Right hindlimb (tissue), 1 donor: ENCODE measurements at regions not wholly inside any gene's neighbourhood (a gene's known extent, or its start where the extent isn't known, plus 50 kb on each side); places are given as distances from the start of the nearest gene placed in this dataset.
A peak's percentile ranks its signal among the peaks of the same experiment; 100 is the strongest.
"Not testable (repeated sequence)": the region's sequence is repeated elsewhere in the genome, so short reads cannot be mapped to it uniquely, and the experiment has no call there.

Experiments used
- DNase-seq: peaks from one replicate; pipeline ENCODE4 v3.0.0-alpha.2; 2018

DNA sequence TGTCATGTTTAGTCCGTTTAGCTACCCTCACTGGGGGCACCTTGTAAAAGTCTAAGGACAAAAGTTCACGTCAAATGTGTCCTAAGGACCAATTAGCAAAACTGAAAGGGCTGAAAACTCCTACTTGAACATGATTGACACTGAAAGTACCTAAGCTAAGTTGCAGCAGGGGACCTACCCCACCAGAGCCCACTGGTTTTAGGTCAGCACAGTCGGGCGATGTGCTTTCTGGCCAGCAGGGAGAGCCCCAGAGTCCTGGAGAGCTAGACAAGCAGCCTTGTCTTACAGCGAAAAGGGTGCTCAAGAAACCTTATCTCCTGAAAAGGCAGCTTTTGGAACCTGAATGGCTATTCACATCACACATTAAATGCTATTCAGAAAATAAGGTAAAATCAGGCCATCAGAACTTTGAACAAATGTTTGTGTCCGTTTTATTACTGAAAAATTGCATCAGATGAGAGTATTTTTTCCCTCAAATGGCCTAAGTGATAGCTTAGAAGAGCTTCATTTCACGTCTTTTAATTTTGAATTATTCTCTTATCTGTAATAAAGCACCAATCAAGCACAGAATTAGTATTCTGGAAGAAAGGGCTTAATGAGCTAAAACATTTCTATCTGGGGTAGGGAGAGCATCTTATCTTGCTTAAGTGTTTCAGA is 52.2 kb upstream of the MKI67 start:
- no peak for DNase-seq

DNA sequence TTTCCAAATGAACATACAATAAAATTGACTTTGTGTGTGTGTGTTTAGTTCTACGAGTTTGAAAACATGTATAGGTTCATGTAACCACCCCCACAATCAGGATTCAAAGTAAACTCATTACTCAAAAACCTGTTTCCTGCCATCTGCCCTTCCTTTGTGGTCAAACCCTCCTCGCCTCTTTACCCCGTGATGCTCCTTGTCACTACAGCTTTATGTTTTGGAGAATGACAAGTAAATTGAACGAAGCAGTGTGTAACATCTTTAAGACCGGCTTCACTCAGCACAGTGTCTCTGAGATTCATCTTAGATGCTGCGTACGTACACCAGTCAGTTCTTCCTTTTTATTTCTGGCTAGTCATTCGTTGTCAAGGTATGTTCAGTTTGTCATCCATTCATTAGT is 54.6 kb upstream of the MKI67 start:
- DNase-seq, result no peak

DNA sequence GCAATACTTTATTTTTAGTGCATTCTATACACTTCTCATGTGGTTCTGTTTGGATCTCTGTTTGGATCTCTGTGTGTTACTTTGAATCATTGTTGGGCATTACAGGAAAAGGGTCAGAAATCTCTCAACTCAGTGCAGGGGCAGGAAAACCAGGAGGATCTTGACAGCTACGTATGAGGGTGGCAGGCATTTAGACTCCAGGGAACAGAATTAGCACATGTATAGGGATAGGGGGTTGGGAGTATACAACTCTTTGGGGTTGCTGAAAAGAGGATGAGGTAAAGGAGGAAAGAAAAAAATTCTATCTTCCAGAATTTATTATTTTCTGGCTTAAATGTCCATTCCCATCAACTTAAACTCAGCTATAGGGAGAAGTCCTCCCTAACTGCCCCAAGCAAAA is 59.4 kb upstream of the MKI67 start:
- no peak for DNase-seq

DNA sequence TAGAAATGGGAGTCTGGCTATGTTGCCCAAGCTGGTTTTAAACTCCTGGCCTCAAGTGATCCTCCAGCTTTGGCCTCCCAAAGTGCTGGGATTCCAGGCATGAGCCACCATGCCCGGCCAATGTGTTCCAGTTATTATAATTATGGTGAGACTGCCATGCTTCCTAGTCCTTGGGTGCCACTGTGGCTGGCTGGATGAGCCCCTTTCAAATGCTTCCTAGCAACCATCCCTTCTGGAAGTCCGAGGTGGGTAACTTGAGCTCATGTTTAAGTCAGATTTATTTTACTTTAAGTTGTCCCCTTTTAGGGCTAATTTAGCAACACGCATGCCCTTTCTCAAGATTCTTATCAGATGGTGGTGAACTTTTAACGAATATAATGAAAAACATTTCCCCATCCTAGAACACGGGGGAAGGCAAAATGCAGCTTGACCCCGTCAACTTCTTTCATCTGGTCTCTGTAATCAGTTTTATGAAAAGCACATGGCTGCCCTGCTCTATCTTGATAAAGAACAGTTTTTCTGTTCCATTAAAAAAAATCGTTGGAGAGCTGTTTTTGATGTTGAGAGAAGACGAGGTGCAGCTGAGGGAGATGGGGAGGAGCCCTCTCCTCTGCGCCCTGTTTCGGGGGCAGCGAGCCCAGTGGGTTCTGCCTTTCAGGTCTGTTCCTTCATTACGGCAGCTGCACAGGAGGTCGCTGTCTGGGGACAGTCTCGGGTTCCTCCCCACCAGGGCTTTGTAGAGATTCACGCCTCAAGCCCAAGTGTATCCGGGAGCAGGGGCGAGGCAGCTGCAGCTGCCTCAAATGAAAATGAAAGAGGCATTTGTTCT is 61.0 kb upstream of the MKI67 start:
- peak; percentile 26 for DNase-seq

DNA sequence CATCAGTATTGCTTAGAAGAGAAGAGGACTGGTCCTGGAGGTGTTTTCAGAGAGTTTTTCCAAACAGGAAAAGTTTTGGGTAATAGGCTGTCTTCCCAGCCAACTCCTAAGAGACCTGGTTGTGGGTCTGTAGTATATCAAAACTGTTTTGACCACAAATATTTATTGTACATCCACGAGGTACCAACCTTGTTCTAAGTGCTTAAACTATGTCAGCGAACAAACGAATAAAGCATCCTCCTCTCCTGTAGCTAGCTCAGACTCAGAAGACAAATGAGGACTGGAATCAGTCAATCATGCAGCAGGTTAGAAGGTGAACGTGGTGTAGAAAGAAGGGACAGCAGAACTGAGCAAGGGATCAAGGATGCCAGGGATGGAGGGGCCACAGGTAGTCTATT is 61.6 kb upstream of the MKI67 start:
- DNase-seq, result no peak

DNA sequence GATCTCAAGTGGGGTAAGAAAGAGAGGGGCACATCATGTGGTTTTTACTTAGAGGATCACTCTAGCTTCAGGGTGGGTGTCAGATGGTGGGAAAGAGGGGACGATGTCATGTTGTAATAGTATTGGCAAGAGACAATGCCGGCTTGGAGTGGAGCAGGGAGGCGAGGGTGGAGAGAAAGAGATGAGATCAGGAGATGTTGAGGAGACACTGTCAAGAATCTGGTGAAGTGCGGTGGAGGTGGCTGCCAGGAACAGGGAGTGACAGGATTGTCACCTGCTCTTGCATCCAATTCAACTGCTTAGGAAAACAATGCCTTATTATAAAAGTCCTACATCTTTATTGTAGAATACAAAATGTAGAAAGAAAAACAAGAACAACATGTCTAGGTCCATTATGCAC is 63.0 kb upstream of the MKI67 start:
- DNase-seq, result no peak

DNA sequence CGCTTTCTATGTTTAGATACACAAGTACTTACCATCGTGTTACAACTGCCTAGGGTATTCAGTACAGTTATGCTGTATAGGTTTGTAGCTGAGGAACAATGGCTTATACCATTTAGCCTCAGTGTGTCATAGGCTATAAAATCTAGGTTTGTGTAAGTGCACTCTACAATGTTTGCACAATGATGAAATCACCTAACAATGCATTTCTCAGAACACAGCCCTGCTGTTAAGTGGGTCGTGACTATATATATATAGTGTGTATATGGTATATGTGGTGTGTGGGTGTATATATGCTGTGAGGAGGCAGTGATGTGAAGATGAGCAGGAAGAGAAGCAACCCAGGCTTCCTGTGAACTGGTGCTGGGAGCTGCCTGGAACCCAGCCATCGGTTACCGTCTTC is 65.6 kb upstream of the MKI67 start:
- DNase-seq, result no peak

DNA sequence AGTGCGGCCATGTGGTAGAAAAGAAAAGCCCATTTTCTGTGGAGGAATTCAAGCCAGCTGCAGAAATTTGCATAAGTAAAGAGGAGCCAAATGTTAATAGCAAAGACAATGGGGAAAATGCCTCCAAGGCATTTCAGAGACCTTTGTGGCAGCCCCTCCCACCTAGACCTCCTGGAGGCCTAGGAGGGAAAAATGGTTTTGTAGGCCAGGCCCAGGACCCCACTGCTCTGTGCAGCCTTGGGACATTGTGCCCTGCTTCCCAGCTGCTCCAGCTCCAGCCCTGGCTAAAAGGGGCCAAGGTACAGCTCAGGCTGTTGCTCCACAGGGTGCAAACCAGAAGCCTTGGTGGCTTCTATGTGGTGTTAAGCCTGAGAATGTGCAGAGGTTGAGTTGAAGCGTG is 75.6 kb upstream of the MKI67 start:
- DNase-seq, result not testable (repeated sequence)

DNA sequence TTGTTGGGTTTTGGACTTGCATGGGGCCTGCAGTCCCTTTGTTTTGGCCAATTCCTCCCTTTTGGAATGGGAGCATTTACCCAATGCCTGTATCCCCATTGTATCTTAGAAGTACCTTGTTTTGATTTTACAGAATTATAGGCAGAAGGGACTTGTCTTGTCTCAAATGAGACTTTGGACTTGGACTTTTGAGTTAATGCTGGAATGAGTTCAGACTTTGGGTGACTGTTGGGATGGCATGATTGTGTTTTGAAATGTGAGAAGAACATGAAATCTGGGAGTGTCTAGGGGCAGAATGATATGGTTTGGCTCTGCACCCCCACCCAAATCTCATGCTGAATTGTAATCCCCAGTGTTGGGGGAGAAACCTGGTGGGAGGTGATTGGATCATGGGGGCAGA is 76.8 kb upstream of the MKI67 start:
- DNase-seq, result no peak

DNA sequence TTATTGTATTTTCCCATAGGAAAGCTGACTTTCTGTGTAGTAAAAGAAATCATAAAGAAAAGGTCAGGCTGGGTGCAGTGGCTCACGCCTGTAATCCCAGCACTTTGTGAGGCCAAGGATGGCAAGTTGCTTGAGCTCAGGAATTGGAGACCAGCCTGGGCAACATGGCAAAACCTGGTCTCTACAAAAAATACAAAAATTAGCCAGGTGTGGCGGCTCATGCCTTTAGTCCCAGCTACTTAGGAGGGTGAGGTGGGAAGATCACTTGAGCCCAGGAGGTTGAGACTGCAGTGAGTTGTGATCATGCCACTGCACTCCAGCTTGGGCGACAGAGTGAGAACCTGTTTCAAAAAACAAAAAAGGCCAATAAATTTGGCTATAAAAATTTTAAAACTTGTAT is 79.4 kb upstream of the MKI67 start:
- not testable (repeated sequence) for DNase-seq

DNA sequence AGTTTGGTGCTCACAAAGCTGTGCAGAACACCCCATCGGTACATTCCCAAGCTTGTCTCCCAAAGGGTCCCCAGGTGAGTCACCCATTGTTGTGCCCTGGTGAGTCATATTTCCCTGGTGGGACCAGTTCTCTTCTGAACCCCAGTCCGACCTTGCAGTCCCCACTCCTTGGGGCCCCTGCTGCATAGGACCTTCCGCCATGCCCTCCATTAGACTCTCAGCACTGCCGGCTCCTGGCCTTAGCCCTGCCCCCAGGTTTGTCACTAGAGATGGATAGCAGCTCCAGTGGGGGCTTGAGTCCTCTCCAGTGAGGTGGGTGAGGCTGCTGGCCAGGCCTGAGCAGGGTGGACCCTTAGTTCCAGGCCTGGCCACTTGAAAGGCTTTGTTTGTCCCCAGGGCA is 80.5 kb upstream of the MKI67 start:
- DNase-seq, result no peak

DNA sequence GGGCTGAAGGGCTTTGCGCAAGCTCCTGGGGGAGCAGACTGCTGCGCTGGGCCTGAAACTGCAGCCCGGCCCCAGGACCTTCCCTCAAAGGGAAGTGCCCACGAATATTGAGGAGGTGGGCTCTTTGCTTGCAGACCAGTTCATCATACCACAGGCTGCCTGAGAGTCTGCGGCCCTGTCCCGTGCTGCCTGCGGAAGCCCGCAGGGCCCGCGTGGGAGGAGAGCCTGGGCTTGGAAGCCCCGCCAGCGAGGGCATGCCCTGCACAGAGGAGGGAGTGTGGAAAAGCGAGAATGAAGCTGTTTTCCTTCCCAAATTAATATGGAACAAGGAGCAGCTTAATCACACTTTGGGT is 83.6 kb upstream of the MKI67 start:
- no peak for DNase-seq

DNA sequence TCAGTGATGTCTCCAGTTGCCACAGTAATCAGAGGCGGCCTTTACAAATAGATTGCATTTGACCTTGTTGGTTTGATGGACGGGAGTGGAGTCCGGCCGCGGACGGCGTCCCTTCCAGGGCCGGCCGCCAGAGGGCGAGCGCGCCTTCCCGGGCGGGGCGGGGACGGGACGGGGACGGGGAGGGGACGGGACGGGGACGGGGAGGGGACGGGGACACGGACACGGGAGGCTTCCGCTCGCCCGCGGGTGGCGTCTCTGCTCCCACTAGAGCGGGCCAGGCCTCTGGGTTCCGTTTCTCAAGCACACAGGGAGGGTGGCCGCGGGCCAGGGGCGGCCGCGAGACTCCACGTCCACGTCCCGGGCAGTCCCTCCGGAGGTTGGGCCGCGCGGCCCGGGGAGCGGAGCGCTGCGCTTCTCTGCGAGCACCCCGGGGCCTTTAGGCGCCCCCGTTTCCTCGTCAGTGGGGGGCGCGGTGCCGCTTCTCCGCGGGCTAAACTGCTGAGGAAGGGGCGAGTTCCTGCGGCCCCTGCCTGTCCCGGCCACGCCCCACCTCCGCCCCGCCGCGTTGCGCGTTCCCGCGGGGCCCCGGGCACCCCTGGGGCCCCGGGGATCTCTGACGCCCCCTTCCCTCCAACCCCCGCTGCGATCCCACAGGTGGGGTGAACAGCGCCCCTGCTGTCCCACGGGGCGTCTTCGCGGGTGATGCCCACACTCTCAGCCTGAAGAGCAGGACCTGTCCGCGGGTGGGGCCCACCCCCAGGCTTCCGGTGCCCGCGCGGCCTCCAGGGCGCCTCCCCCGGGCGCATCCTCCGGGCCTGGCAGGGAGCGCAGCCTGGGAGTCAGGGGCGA is 84.2 kb upstream of the MKI67 start:
- peak; percentile 74 for DNase-seq

DNA sequence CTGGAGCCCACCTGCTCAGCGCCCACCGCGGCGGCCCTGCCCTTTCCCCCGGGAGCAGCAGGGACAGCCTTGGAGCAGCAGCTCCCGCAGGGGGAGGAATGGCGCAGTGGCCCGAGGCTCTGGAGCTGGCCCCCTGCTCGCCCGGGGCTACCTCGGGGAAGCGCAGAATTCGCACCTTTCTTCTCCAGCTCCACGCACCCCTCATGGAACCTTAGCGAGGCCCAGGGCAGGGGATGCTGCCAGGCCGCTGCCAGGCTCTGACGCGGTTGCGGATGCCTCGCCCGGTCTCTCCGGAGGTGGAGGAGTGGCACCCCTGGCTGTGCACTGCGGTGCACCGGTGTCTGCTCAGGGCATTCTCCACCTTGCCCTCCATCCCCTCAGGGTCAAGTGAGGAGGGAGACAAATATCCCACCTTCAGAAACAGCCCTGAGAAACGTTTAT is 84.9 kb upstream of the MKI67 start:
- no peak for DNase-seq

DNA sequence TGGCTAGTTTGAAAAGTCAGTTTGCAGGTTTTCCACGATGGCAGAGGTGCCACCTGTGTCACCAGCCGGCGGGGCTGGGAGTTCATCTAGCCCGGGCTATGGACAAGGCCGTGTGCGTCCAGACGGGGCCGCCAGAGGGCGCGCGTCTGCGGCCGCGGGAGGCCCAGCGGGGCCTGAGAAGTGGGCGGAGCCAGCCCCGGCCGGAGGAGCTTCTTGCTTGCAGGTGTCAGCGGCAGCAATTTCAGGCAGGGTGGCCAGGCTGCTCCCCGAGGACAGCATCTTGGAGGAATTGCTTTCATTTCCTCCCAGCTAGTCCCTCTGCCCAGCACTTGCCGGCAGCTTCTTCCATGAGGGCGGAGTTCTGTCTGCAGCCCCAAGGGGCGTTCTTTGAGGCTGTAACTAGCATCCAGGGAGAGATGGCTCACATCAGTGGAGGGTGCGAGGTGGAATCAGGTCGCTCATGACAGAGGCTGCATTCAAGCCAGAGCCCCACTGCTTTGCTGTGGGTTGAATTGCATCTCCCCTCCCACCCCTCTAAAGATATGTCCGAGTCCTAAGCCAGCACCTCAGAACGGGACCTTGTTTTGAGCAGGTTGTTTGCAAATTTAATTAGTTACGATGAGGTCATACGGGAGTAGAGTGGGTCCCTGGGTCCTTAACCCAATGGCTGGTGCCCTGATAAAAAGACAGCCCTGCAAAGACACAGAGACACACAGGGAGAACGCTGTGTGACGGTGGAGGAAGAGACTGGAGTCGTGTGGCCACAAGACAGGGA is 85.9 kb upstream of the MKI67 start:
- DNase-seq, result peak; percentile 87

DNA sequence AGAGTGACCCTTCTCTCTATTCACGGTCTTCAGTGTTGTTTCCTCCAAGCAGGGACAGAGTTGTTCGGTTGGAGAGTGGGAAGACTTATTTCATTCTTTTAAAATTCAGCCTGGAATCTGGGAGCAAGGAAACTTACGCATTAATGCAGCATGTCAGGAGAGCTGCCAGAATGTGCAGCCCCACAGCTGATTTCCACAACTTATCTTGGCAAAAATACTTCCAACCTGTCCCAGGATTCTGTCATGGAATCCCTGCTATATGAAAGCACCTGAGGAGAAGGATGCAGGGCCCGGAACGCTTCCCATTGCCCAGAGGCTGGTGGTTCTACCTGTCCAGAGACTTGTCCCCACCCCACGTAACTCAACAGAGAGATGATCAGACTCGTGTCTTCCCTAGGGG is 86.9 kb upstream of the MKI67 start:
- DNase-seq, result no peak

DNA sequence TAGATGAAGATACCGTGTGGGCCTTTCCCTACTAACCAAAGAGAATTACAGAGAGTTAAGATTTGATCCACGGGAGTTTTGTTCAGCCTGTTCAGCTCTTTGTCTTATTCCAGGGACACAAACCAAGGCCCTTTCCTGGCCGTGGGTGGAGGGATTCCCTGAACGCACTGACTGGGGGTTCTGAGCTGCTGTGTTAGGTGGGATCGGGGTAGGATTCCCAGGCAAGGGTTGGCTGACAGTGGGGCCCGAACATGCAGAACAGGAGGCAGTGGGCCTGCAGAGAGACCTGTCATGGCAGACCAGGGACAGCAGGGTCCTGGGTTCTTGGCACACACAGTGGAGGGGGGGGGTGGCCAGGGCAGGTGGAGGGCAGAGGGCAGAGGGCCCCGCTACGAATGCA is 89.5 kb upstream of the MKI67 start:
- no peak for DNase-seq

DNA sequence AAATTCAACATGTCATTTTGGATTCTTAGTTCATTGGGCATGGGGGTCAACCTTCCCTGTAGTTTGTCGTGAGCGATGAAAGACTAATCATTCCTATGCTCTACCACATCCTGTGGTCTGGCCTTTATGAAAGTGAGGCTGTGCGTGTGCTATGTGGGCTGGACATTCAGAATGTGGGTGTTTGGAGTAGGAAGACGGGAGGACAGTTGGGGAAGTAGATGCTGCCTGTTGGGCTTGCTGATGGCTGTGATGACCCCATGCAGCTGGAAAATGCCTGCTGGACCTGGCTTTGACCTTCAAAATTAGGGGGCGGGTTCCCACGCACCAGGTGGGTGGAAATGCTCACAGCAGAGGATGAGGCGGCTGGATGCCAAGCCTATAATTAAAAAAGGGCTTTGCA is 90.9 kb upstream of the MKI67 start:
- DNase-seq, result no peak

DNA sequence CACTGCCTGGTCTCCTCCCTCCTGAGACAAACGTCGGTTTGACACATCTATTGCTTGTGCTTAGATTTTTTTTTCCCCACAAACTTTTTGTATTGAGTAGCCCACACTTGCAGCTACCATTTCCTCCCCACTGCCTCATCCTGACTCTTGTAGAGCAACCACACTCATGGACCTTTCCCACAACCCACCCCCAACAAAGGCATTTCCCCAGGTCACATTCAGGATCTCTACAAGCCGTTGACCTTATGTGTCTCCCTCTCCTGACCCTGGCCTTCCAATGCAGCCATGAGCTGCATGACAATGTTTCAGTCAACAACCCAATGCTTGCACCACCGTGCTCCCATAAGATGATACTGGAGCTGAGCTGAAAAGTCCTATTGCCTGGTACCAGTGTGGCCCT is 91.9 kb upstream of the MKI67 start:
- DNase-seq, result no peak

DNA sequence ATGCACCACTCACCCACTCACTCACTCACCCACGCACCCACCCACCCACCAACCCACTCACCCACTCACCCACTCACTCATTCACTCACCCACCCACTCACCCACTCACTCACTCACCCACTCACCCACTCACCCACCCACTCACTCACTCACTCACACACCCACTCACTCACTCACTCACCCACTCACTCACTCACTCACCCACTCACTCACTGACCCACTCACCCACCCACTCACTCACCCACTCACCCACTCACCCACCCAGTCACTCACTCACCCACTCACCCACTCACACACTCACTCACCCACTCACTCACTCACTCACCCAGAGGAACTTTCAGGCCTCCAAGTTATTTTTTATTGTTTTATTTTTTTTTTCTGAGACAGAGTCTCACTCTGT is 93.1 kb upstream of the MKI67 start:
- DNase-seq, result no peak

DNA sequence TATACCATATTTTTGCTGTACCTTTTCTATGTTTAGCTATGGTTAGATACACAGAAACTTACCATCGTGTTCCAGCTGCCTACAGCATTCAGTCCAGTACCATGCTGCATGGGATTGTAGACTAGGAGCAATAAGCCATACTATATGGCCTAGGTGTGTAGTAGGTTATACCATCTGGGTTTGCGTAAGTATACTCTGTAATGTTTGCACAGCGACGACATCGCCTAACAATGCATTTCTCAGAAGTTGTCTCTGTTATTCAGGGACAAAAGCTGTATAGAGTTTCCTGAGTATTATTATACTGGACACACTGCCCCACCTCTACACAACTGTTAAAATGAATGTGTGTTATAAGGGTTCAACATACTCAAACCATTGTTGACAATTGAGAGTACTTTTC is 93.8 kb upstream of the MKI67 start:
- no peak for DNase-seq

DNA sequence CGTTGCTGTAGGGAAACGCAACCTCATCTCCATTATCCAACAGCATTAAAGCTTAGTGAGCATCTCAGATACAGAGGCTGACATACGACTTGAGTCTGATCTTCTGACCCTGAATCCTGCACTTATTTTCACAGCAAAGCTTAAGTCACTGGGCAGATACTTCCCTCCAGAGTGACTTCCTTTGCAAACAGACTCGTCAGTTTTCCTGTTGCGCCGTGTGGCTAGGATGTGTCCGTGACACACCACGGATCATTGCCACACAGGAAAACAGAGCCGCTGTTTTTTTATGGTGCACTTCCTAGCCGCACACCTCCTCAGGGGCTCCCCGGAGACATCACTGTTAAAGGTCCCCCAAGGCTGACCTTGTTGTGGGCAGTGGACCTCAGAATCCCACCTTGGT is 94.9 kb upstream of the MKI67 start:
- no peak for DNase-seq

DNA sequence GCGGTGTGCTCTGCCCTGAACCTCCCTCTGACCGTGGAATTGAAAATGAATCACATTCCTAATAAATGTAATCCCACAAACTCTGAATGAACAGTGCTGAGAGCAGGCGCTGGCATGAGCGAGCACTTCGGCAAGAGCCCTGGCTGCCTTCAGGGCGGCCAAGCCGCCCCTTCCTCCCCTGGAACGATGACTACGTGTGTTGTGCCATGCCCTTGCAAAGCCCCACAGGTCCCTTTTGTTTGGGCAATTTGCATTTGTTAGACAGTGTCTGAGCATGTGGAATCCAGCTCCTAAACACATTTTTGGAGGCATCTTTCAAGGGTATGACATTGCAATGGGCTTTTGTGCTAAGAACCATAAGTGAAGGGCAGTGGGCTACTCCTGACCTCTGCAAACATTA is 95.6 kb upstream of the MKI67 start:
- no peak for DNase-seq
